ENCODE measurements at regions not wholly inside any gene's neighbourhood (a gene's known extent, or its start where the extent isn't known, plus 50 kb on each side); places are given as distances from the start of the nearest gene placed in this dataset.

DNA sequence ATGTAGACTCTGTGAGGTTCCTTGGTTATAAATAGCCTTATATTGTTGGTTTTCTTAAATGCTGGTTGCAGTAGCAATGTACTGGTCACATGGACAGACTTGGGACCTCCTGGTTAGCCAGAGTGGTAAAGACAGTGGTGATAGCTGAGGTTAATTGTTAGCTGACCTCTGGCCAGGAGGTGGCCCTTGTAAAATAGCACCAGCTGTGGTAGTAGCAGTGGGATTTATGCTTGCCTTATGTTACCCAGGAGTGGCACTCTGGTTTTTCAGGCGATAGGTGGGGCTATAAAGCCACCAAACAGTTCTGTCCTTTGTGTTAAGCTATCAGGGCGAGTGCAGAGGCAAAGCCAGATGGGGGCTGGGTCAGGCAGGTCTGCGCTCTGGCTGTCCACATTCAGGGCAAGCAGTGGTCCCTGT lies 94.8 kb upstream of the SRD5A2 start:
- Histone ChIP-seq H2AFZ (replicated peaks; ENCODE audit: low read length, poor library complexity) (no peak overlapping the region), H2BK20ac (ENCODE audit: low read depth, low read length) (no peak overlapping the region), H3K79me1 (ENCODE audit: low read depth in 1 of 2, low read length in 2 of 2) (no peaks in the 10 kb centered on the region), H3K9me3 (ENCODE audit: control insufficient read depth, insufficient read depth, low read length) (peaks cover 6% of the 10 kb centered on the region), H3K4me1 (ENCODE audit: control insufficient read depth, insufficient read depth, low read length) (no peaks in the 10 kb centered on the region), H2BK120ac (ENCODE audit: low read depth, low read length) (no peak overlapping the region), H3K4ac (ENCODE audit: low read depth, low read length) (no peak overlapping the region), H3K18ac (ENCODE audit: low read depth, low read length) (no peak overlapping the region), H4K5ac (ENCODE audit: low read depth, low read length) (no peak overlapping the region), H2BK5ac (ENCODE audit: low read depth, low read length, poor library complexity, severe bottlenecking) (no peak overlapping the region), H3K23ac (ENCODE audit: low read depth, low read length) (no peak overlapping the region), H4K20me1 (ENCODE audit: insufficient read depth, low read length) (no peaks in the 10 kb centered on the region), H3K56ac (ENCODE audit: extremely low read depth, insufficient read depth, low read length) (no peak overlapping the region), H4K8ac (ENCODE audit: low read depth in 2 of 2, low read length in 2 of 2) (no peak overlapping the region), H3K27me3 (ENCODE audit: control insufficient read depth, insufficient read depth, low read length) (no peaks in the 10 kb centered on the region), H3K9ac (ENCODE audit: low read depth, low read length) (no peak overlapping the region), H3K36me3 (ENCODE audit: control insufficient read depth, insufficient read depth, low read length) (no peaks in the 10 kb centered on the region), H3K27ac (ENCODE audit: insufficient read depth, low read length) (no peak overlapping the region), H2AK5ac (ENCODE audit: low read depth, low read length) (no peak overlapping the region), H3K4me2 (ENCODE audit: low read depth, low read length) (no peak overlapping the region), H3K9me1 (ENCODE audit: insufficient read depth, low read length) (no peaks in the 10 kb centered on the region), H3K14ac (replicated peaks; ENCODE audit: low read depth, low read length) (no peak overlapping the region), H3K4me3 (ENCODE audit: insufficient read depth, low read depth, low read length) (no peak overlapping the region), H2AK9ac (replicated peaks; ENCODE audit: low read depth, low read length, poor library complexity) (no peak overlapping the region), H4K91ac (ENCODE audit: insufficient read depth, low read depth, low read length) (no peak overlapping the region), H2BK15ac (ENCODE audit: low read depth, low read length) (no peak overlapping the region)
- intact Hi-C loops (cut with micrococcal nuclease), result no loop called here
- in situ Hi-C loops (cut with MboI; ENCODE audit: low sequenced_read_pairs), result no loop called here
- WGBS, 2 experiments (ENCODE audit: extremely low coverage in 2 of 2, insufficient read length in 1 of 2), result 8% methylated on average over 2 of the region's 3 CpGs; no CpG with 5 or more reads in 1 of the 2 experiments
- DNase-seq (no peak), ATAC-seq (ENCODE audit: low read depth) (no peak)
- CTCF ChIA-PET, result no interaction called here
- BruUV-seq (replicated peaks), result no TSS peak
- dilution Hi-C loops (cut with HindIII; ENCODE audit: low sequenced_read_pairs, unreplicated experiment), result no loop called here
- TF ChIP-seq RCOR1 (IDR thresholded peaks at IDR 0.05; ENCODE audit: insufficient replicate concordance, low read length) (no peak), SMC3 (IDR thresholded peaks at IDR 0.05; ENCODE audit: low read depth, low read length) (no peak), MAZ (IDR thresholded peaks at IDR 0.05; ENCODE audit: borderline replicate concordance, low read depth, low read length) (no peak), CHD1 (IDR thresholded peaks at IDR 0.05; ENCODE audit: low read depth, low read length) (no peak), RFX5 (IDR thresholded peaks at IDR 0.05; ENCODE audit: low read depth, low read length) (no peak), FOS (IDR thresholded peaks at IDR 0.05; ENCODE audit: low read depth, low read length) (no peak), CEBPB (IDR thresholded peaks at IDR 0.05; ENCODE audit: low read depth, low read length) (no peak), NFE2L2 (IDR thresholded peaks at IDR 0.05; ENCODE audit: low read depth, low read length) (no peak)
- TF ChIP-seq, protein P1, sequence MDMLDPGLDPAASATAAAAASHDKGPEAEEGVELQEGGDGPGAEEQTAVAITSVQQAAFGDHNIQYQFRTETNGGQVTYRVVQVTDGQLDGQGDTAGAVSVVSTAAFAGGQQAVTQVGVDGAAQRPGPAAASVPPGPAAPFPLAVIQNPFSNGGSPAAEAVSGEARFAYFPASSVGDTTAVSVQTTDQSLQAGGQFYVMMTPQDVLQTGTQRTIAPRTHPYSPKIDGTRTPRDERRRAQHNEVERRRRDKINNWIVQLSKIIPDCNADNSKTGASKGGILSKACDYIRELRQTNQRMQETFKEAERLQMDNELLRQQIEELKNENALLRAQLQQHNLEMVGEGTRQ (IDR thresholded peaks at IDR 0.05; ENCODE audit: low read depth, low read length), result no peak
- POLR2A ChIA-PET (ENCODE audit: unreplicated experiment), result no interaction called here

All from IMR-90 (cell line).